HEK293 (cell line): ENCODE measurements at regions not wholly inside any gene's neighbourhood (a gene's known extent, or its start where the extent isn't known, plus 50 kb on each side); places are given as distances from the start of the nearest gene placed in this dataset.

ENCODE experiments used
- CTCF ChIA-PET: fragments of 350-600 bp; formaldehyde crosslinking; extraction: SDS; loops from one replicate; lab custom pipeline; 2021; ENCODE audit warnings: antibody characterized with exemption; lab: Yijun Ruan, JAX
- POLR2A ChIA-PET: fragments of 300-600 bp; formaldehyde crosslinking; extraction: SDS; loops from one replicate; lab custom pipeline; 2020; ENCODE audit warnings: antibody characterized with exemption, inconsistent platforms; lab: Yijun Ruan, JAX
- H3K27ac ChIP-seq: fragments of 200-500 bp; sonication (Bioruptor generic); 2 replicates; pipeline ENCODE4 v1.5.1; 2014; ENCODE audit warnings: low read depth, low read length, control low read depth, inconsistent platforms; ENCODE audit errors: extremely low read depth
- H3K36me3 ChIP-seq, 2 experiments: fragments of 200-500 bp in 1 of 2; sonication (Bioruptor generic) in 1 of 2; 1 replicate in 1 of 2; 2 replicates in 1 of 2; pipeline ENCODE4 v1.5.1; 2014 to 2017; ENCODE audit warnings: inconsistent platforms in 2 of 2, low read length in 2 of 2; ENCODE audit not compliant: control insufficient read depth in 2 of 2, insufficient read depth in 1 of 2
- H3K4me1 ChIP-seq: fragments of 200-500 bp; sonication (Bioruptor generic); 2 replicates; pipeline ENCODE4 v1.5.1; 2014; ENCODE audit warnings: mild to moderate bottlenecking, low read length, inconsistent platforms; ENCODE audit not compliant: control insufficient read depth, insufficient read depth
- H3K4me3 ChIP-seq: 2 replicates; pipeline ENCODE4 v1.5.1; 2011; ENCODE audit warnings: low read depth, mild to moderate bottlenecking, control low read depth, low read length, moderate library complexity
- H3K9me3 ChIP-seq: fragments of 200-500 bp; sonication (Bioruptor generic); 2 replicates; pipeline ENCODE4 v1.5.1; 2014; ENCODE audit warnings: low read depth, low read length, inconsistent platforms; ENCODE audit not compliant: control insufficient read depth, insufficient read depth
- GLI2 ChIP-seq: fragments of 450-650 bp; formaldehyde crosslinking; IDR thresholded peaks from 2 replicates; pipeline ENCODE4; 2017; ENCODE audit warnings: missing biosample characterization, missing genetic modification characterization, low read depth, borderline replicate concordance
- GLIS1 ChIP-seq: fragments of 450-650 bp; formaldehyde crosslinking; IDR thresholded peaks from 2 replicates; pipeline ENCODE4 v1.5.1; 2016; ENCODE audit warnings: missing biosample characterization, missing genetic modification characterization
- HOXD13 ChIP-seq: sonication (generic); formaldehyde crosslinking; IDR thresholded peaks from 2 replicates; pipeline ENCODE4 v1.8.0; 2022; ENCODE audit warnings: missing genetic modification reagents, borderline replicate concordance
- KLF16 ChIP-seq: fragments of 450-650 bp; formaldehyde crosslinking; IDR thresholded peaks from 2 replicates; pipeline ENCODE4 v1.5.1; 2017; ENCODE audit warnings: missing biosample characterization, missing genetic modification characterization
- KLF8 ChIP-seq: fragments of 450-650 bp; formaldehyde crosslinking; IDR thresholded peaks from 2 replicates; pipeline ENCODE4 v1.5.1; 2016; ENCODE audit warnings: missing biosample characterization, missing genetic modification characterization
- PRDM10 ChIP-seq: fragments of 450-650 bp; formaldehyde crosslinking; IDR thresholded peaks from 2 replicates; pipeline ENCODE4 v1.5.1; 2016; ENCODE audit warnings: missing biosample characterization, missing genetic modification characterization
- ZBTB20 ChIP-seq: fragments of 450-650 bp; formaldehyde crosslinking; IDR thresholded peaks from 2 replicates; pipeline ENCODE4 v1.5.1; 2016; ENCODE audit warnings: missing biosample characterization, missing genetic modification characterization
- ZBTB21 ChIP-seq: fragments of 450-650 bp; formaldehyde crosslinking; IDR thresholded peaks from 2 replicates; pipeline ENCODE4 v1.5.1; 2017; ENCODE audit warnings: missing biosample characterization, missing genetic modification characterization
- ZNF114 ChIP-seq: fragments of 450-650 bp; formaldehyde crosslinking; IDR thresholded peaks from 2 replicates; pipeline ENCODE4 v1.5.0; 2017; ENCODE audit warnings: missing biosample characterization, missing genetic modification characterization
- ZNF175 ChIP-seq: fragments of 450-650 bp; formaldehyde crosslinking; IDR thresholded peaks from 2 replicates; pipeline ENCODE4 v1.5.1; 2016; ENCODE audit warnings: missing biosample characterization, missing genetic modification characterization
- ZNF18 ChIP-seq: fragments of 450-650 bp; formaldehyde crosslinking; IDR thresholded peaks from 2 replicates; pipeline ENCODE4 v1.5.1; 2016; ENCODE audit warnings: missing biosample characterization, missing genetic modification characterization
- ZNF335 ChIP-seq: fragments of 450-650 bp; formaldehyde crosslinking; conservative IDR thresholded peaks from 2 replicates; pipeline ENCODE4 v1.5.1; 2016; ENCODE audit warnings: missing biosample characterization, missing genetic modification characterization
- ZNF391 ChIP-seq: fragments of 450-650 bp; formaldehyde crosslinking; IDR thresholded peaks from 2 replicates; pipeline ENCODE4 v1.5.1; 2016; ENCODE audit warnings: low read depth, missing biosample characterization, missing genetic modification characterization, borderline replicate concordance
- ZNF398 ChIP-seq: fragments of 450-650 bp; formaldehyde crosslinking; IDR thresholded peaks from 2 replicates; pipeline ENCODE4 v1.5.1; 2017; ENCODE audit warnings: missing biosample characterization, missing genetic modification characterization
- ZNF600 ChIP-seq: fragments of 450-650 bp; formaldehyde crosslinking; IDR thresholded peaks from 2 replicates; pipeline ENCODE4 v1.5.1; 2016; ENCODE audit warnings: missing biosample characterization, missing genetic modification characterization
- ZNF624 ChIP-seq: fragments of 450-650 bp; formaldehyde crosslinking; IDR thresholded peaks from 2 replicates; pipeline ENCODE4 v1.5.1; 2017; ENCODE audit warnings: missing biosample characterization, missing genetic modification characterization
- ZNF776 ChIP-seq: fragments of 450-650 bp; formaldehyde crosslinking; IDR thresholded peaks from 2 replicates; pipeline ENCODE4 v1.5.0; 2017; ENCODE audit warnings: missing biosample characterization, missing genetic modification characterization, borderline replicate concordance
- ZNF777 ChIP-seq: fragments of 450-650 bp; formaldehyde crosslinking; IDR thresholded peaks from 2 replicates; pipeline ENCODE4 v1.5.1; 2017; ENCODE audit warnings: missing biosample characterization, missing genetic modification characterization, borderline replicate concordance
- ZNF792 ChIP-seq: fragments of 450-650 bp; formaldehyde crosslinking; IDR thresholded peaks from 2 replicates; pipeline ENCODE4 v1.5.1; 2016; ENCODE audit warnings: missing biosample characterization, missing genetic modification characterization
- ZXDB ChIP-seq: fragments of 450-650 bp; formaldehyde crosslinking; IDR thresholded peaks from 2 replicates; pipeline ENCODE4 v1.5.1; 2016; ENCODE audit warnings: missing biosample characterization, missing genetic modification characterization
- TF ChIP-seq, protein P1 (sequence below): fragments of 450-650 bp; formaldehyde crosslinking; IDR thresholded peaks from 2 replicates; pipeline ENCODE4 v1.5.1; 2016; ENCODE audit warnings: missing biosample characterization, missing genetic modification characterization
- TF ChIP-seq, protein P2 (sequence below): fragments of 450-650 bp; IDR thresholded peaks from 2 replicates; pipeline ENCODE4 v1.5.1; 2018; ENCODE audit warnings: missing biosample characterization, mild to moderate bottlenecking, missing genetic modification characterization

DNA sequence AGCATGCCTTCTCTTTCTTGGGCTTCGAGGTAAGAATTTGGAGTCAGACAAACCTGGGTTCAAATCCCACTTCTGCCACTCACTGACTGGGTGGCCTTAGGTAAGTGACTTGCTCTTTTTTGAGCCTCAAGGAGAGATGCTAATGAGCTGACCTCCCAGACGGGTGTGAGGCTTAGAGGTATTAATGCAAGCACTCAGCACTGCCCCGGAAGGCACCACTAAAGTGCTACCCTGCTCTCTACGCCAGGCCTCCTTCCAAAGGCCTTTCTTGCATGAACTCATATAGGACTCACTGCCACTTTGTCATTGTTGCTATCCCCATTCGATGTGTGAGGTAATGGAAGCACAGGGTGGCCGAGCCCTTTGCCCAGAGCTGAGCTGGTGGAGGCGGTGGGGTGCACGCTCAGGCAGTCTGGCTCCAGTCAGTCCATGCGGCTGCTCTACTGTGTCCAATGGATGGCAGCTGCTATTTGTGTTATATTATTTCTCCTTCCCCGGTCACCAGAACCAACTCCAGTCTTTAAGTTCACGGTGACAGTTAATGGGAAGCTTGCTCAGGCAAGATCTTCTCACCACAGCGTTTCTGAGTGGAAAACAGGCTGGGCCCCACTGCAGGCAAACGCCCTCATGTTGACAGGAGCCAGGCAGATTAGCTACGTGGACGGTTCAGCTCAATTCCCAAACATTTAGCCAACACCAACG, 55.2 kb upstream of the MLN start (continued):
- TF ChIP-seq ZXDB, result no peak
- TF ChIP-seq ZNF600 (tag by site-specific recombination), result no peak
- TF ChIP-seq, protein P1, sequence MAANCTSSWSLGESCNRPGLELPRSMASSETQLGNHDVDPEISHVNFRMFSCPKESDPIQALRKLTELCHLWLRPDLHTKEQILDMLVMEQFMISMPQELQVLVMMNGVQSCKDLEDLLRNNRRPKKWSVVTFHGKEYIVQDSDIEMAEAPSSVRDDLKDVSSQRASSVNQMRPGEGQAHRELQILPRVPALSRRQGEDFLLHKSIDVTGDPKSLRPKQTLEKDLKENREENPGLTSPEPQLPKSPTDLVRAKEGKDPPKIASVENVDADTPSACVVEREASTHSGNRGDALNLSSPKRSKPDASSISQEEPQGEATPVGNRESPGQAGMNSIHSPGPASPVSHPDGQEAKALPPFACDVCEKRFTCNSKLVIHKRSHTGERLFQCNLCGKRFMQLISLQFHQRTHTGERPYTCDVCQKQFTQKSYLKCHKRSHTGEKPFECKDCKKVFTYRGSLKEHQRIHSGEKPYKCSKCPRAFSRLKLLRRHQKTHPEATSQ (tag by site-specific recombination), result no peak
- no peak for TF ChIP-seq ZNF776 (tag by site-specific recombination)

GRCh38 chr6:33857932-33858475, 54.2 kb upstream of the MLN start:
- Histone ChIP-seq H3K27ac (no peak overlapping the region), H3K4me3 (no peak overlapping the region), H3K36me3 (no peaks in the 10 kb centered on the region), H3K9me3 (no peaks in the 10 kb centered on the region), H3K4me1 (no peaks in the 10 kb centered on the region)
- ChIA-PET POLR2A (no interaction called here), CTCF (interaction anchor here (0.8 to 1.6 kb wide), 2 partner anchors 86 to 96 kb away, joined by 3 to 4 read pairs; no protein-coding TSS in a partner anchor)
- TF ChIP-seq KLF16 (tag by site-specific recombination) (no peak), KLF8 (tag by site-specific recombination) (no peak), ZBTB21 (tag by site-specific recombination) (no peak), ZNF335 (no peak), ZNF792 (tag by site-specific recombination) (no peak), ZNF114 (tag by site-specific recombination) (no peak), ZNF18 (no peak), GLIS1 (tag by site-specific recombination) (no peak), ZNF391 (no peak)
- TF ChIP-seq, protein P2, sequence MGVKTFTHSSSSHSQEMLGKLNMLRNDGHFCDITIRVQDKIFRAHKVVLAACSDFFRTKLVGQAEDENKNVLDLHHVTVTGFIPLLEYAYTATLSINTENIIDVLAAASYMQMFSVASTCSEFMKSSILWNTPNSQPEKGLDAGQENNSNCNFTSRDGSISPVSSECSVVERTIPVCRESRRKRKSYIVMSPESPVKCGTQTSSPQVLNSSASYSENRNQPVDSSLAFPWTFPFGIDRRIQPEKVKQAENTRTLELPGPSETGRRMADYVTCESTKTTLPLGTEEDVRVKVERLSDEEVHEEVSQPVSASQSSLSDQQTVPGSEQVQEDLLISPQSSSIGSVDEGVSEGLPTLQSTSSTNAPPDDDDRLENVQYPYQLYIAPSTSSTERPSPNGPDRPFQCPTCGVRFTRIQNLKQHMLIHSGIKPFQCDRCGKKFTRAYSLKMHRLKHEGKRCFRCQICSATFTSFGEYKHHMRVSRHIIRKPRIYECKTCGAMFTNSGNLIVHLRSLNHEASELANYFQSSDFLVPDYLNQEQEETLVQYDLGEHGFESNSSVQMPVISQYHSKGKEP, result no peak
- TF ChIP-seq, all 188 proteins: peak for 0

GRCh38 chr6:33857093-33857931, 53.5 kb upstream of the MLN start:
- no peak overlapping the region for H3K4me3 ChIP-seq
- no peaks in the 10 kb centered on the region for H3K9me3 ChIP-seq
- ChIA-PET CTCF (no interaction called here), POLR2A (no interaction called here)
- no peaks in the 10 kb centered on the region for H3K4me1 ChIP-seq
- no peak overlapping the region for H3K27ac ChIP-seq
- no peaks in the 10 kb centered on the region for H3K36me3 ChIP-seq
- no peak for TF ChIP-seq GLI2 (tag by site-specific recombination)
- TF ChIP-seq HOXD13 (CRISPR knock-in tag), result no peak
- TF ChIP-seq PRDM10 (tag by site-specific recombination), result no peak
- TF ChIP-seq ZNF624, result no peak
- no peak for TF ChIP-seq ZNF777 (tag by site-specific recombination)
- no peak for TF ChIP-seq ZNF175 (tag by site-specific recombination)
- TF ChIP-seq ZNF398 (tag by site-specific recombination), result no peak
- no peak for TF ChIP-seq ZBTB20 (tag by site-specific recombination)
